ENCODE measurements at regions not wholly inside any gene's neighbourhood (a gene's known extent, or its start where the extent isn't known, plus 50 kb on each side); places are given as distances from the start of the nearest gene placed in this dataset.
"Not testable (repeated sequence)": the region's sequence is repeated elsewhere in the genome, so short reads cannot be mapped to it uniquely, and the experiment has no call there.

- no peak for DNase-seq (ENCODE audit: low read depth in 2 of 2)
Measured at GRCh38 chr9:30482499-30482898, 1901.9 kb upstream of the ACO1 start.

GRCh38 chr9:30484690-30485089 is 1899.8 kb upstream of the ACO1 start:
- no peak for DNase-seq (ENCODE audit: low read depth in 2 of 2)

GRCh38 chr9:30504502-30504905 is 1879.9 kb upstream of the ACO1 start:
- no peak for DNase-seq (ENCODE audit: low read depth in 2 of 2)

- no peak for DNase-seq (ENCODE audit: low read depth in 2 of 2)
Measured at GRCh38 chr9:30505311-30505710, 1879.1 kb upstream of the ACO1 start.

- no peak for DNase-seq (ENCODE audit: low read depth in 2 of 2)
Measured at GRCh38 chr9:30506749-30507148, 1877.7 kb upstream of the ACO1 start.

GRCh38 chr9:30507166-30507565 is 1877.3 kb upstream of the ACO1 start:
- DNase-seq (ENCODE audit: low read depth in 2 of 2), result no peak

- DNase-seq (ENCODE audit: low read depth in 2 of 2), result no peak
Measured at GRCh38 chr9:30511666-30512065, 1872.8 kb upstream of the ACO1 start.

- DNase-seq (ENCODE audit: low read depth in 2 of 2), result no peak
Measured at GRCh38 chr9:30519166-30519565, 1865.3 kb upstream of the ACO1 start.

- DNase-seq (ENCODE audit: low read depth in 2 of 2), result no peak
Measured at GRCh38 chr9:30519756-30520155, 1864.7 kb upstream of the ACO1 start.

GRCh38 chr9:30522061-30522460 is 1862.4 kb upstream of the ACO1 start:
- no peak for DNase-seq (ENCODE audit: low read depth in 2 of 2)

- no peak for DNase-seq (ENCODE audit: low read depth in 2 of 2)
Measured at GRCh38 chr9:30522486-30522885, 1862.0 kb upstream of the ACO1 start.

- DNase-seq (ENCODE audit: low read depth in 2 of 2), result no peak
Measured at GRCh38 chr9:30524311-30524710, 1860.1 kb upstream of the ACO1 start.

GRCh38 chr9:30534455-30534854 is 1850.0 kb upstream of the ACO1 start:
- DNase-seq (ENCODE audit: low read depth in 2 of 2), result no peak

GRCh38 chr9:30534896-30535295 is 1849.5 kb upstream of the ACO1 start:
- no peak for DNase-seq (ENCODE audit: low read depth in 2 of 2)

GRCh38 chr9:30536494-30536893 is 1847.9 kb upstream of the ACO1 start:
- no peak for DNase-seq (ENCODE audit: low read depth in 2 of 2)

GRCh38 chr9:30539696-30540095 is 1844.7 kb upstream of the ACO1 start:
- DNase-seq (ENCODE audit: low read depth in 2 of 2), result not testable (repeated sequence)

- DNase-seq (ENCODE audit: low read depth in 2 of 2), result no peak
Measured at GRCh38 chr9:30574355-30575151, 1809.9 kb upstream of the ACO1 start.

- no peak for DNase-seq (ENCODE audit: low read depth in 2 of 2)
Measured at GRCh38 chr9:30575218-30575617, 1809.2 kb upstream of the ACO1 start.

- no peak for DNase-seq (ENCODE audit: low read depth in 2 of 2)
Measured at GRCh38 chr9:30575691-30576090, 1808.8 kb upstream of the ACO1 start.

- no peak for DNase-seq (ENCODE audit: low read depth in 2 of 2)
Measured at GRCh38 chr9:30579810-30580209, 1804.6 kb upstream of the ACO1 start.

- DNase-seq (ENCODE audit: low read depth in 2 of 2), result no peak
Measured at GRCh38 chr9:30582240-30582639, 1802.2 kb upstream of the ACO1 start.

- DNase-seq (ENCODE audit: low read depth in 2 of 2), result no peak
Measured at GRCh38 chr9:30584559-30584958, 1799.9 kb upstream of the ACO1 start.

GRCh38 chr9:30591461-30591860 is 1793.0 kb upstream of the ACO1 start:
- no peak for DNase-seq (ENCODE audit: low read depth in 2 of 2)

GRCh38 chr9:30597608-30598007 is 1786.8 kb upstream of the ACO1 start:
- no peak for DNase-seq (ENCODE audit: low read depth in 2 of 2)

All from stimulated activated CD4-positive, alpha-beta T cell treated with anti-CD3 and anti-CD28 coated beads, Interleukin-1b, Interleukin-23, amount 100 ng/mL, for 4 hours (primary cell).